NB4 (cell line): ENCODE measurements at regions not wholly inside any gene's neighbourhood (a gene's known extent, or its start where the extent isn't known, plus 50 kb on each side); places are given as distances from the start of the nearest gene placed in this dataset.

Experiments used
- DNase-seq: peaks from one replicate; pipeline ENCODE4 v3.0.0; 2010; ENCODE audit warnings: low read depth
- H3K4me3 ChIP-seq: one replicate; pipeline ENCODE4 v1.5.1; 2011; ENCODE audit warnings: mild to moderate bottlenecking, low read depth, low read length, moderate library complexity
- CTCF ChIP-seq: IDR thresholded peaks from one replicate; pipeline ENCODE4 v1.5.1; 2012; ENCODE audit warnings: low read depth, low read length
- MAX ChIP-seq: IDR thresholded peaks from 2 replicates; pipeline ENCODE4 v1.6.1; 2011; ENCODE audit warnings: low read depth, low read length
- MYC ChIP-seq: IDR thresholded peaks from 2 replicates; pipeline ENCODE4 v1.6.1; 2011; ENCODE audit warnings: low read depth, low read length
- POLR2A ChIP-seq: IDR thresholded peaks from 2 replicates; pipeline ENCODE4 v1.6.1; 2011; ENCODE audit warnings: mild to moderate bottlenecking; ENCODE audit not compliant: insufficient read length; ENCODE audit errors: extremely low read depth

- H3K4me3 ChIP-seq = no peak overlapping the region
- TF ChIP-seq MYC (no peak), POLR2A (no peak)
- DNase-seq = no peak
Observed at GRCh38 chr6:17004269-17004668, 97.6 kb upstream of the STMND1 start.

- H3K4me3 ChIP-seq = no peak overlapping the region
- no peak for DNase-seq
- TF ChIP-seq MAX (no peak), CTCF (no peak), POLR2A (no peak), MYC (no peak)
Observed at GRCh38 chr6:17002123-17002522, 99.7 kb upstream of the STMND1 start.

GRCh38 chr6:17001188-17001587, 100.7 kb upstream of the STMND1 start:
- no peak for DNase-seq
- H3K4me3 ChIP-seq = no peak overlapping the region
- no peak for TF ChIP-seq POLR2A
- TF ChIP-seq MAX = no peak
- TF ChIP-seq CTCF = no peak
- TF ChIP-seq MYC = no peak

- H3K4me3 ChIP-seq = no peak overlapping the region
- TF ChIP-seq CTCF (no peak), MYC (no peak), POLR2A (no peak), MAX (no peak)
- no peak for DNase-seq
Observed at GRCh38 chr6:16999491-17000436, 102.1 kb upstream of the STMND1 start.

- TF ChIP-seq CTCF (no peak), POLR2A (no peak), MAX (no peak), MYC (no peak)
- no peak overlapping the region for H3K4me3 ChIP-seq
- no peak for DNase-seq
Observed at GRCh38 chr6:16998461-16998860, 103.4 kb upstream of the STMND1 start.

- no peak for DNase-seq
- TF ChIP-seq MAX (no peak), POLR2A (no peak), MYC (no peak), CTCF (no peak)
- no peak overlapping the region for H3K4me3 ChIP-seq
Observed at GRCh38 chr6:16995511-16996250, 106.2 kb upstream of the STMND1 start.
